Loucy (cell line): ENCODE measurements at regions not wholly inside any gene's neighbourhood (a gene's known extent, or its start where the extent isn't known, plus 50 kb on each side); places are given as distances from the start of the nearest gene placed in this dataset.

ENCODE experiments used
- EZH2phosphoT487 ChIP-seq: fragments of 200-600 bp; IDR thresholded peaks from 2 replicates; pipeline ENCODE4 v1.6.1; 2018; ENCODE audit warnings: antibody characterized with exemption, mild to moderate bottlenecking, moderate library complexity, borderline replicate concordance
- TF ChIP-seq, protein P1 (sequence below): fragments of 200-600 bp; sonication (generic); conservative IDR thresholded peaks from 2 replicates; pipeline ENCODE4 v1.5.1; 2014; ENCODE audit warnings: mild to moderate bottlenecking, antibody characterized with exemption, low read length

DNA sequence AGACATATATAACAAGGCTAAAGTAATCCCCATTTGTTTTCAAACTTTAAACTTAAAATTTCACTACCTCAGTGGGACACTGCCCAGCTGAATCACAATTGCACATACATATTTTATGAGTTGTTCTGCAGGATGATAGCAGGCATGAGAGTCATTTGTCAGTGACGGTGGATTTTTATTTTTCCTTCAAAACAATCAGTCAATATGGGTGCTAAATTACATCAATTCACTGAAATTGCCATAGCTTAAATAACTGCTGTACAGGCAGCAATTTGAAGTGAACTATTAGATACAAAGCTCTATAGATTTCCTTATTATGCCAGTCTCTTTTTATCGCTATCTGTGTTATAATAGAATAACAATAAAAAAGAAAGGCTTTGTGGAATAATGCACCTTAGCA lies 784.6 kb upstream of the ANO3 start:
- TF ChIP-seq, protein P1, sequence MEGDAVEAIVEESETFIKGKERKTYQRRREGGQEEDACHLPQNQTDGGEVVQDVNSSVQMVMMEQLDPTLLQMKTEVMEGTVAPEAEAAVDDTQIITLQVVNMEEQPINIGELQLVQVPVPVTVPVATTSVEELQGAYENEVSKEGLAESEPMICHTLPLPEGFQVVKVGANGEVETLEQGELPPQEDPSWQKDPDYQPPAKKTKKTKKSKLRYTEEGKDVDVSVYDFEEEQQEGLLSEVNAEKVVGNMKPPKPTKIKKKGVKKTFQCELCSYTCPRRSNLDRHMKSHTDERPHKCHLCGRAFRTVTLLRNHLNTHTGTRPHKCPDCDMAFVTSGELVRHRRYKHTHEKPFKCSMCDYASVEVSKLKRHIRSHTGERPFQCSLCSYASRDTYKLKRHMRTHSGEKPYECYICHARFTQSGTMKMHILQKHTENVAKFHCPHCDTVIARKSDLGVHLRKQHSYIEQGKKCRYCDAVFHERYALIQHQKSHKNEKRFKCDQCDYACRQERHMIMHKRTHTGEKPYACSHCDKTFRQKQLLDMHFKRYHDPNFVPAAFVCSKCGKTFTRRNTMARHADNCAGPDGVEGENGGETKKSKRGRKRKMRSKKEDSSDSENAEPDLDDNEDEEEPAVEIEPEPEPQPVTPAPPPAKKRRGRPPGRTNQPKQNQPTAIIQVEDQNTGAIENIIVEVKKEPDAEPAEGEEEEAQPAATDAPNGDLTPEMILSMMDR, result no peak
- no peak for TF ChIP-seq EZH2phosphoT487
